ENCODE measurements at regions not wholly inside any gene's neighbourhood (a gene's known extent, or its start where the extent isn't known, plus 50 kb on each side); places are given as distances from the start of the nearest gene placed in this dataset.

- Histone ChIP-seq H3K4me3 (ENCODE audit: low read length) (no peak overlapping the region), H3K27ac (ENCODE audit: low read length) (no peak overlapping the region), H3K9me3 (ENCODE audit: control insufficient read depth, low read length) (no peaks in the 10 kb centered on the region), H3K27me3 (ENCODE audit: control insufficient read depth, insufficient read depth) (no peaks in the 10 kb centered on the region), H3K4me1 (ENCODE audit: control insufficient read depth, insufficient read depth, low read length) (no peaks in the 10 kb centered on the region)
- 54% methylated on average over 3 of the region's 3 CpGs for WGBS
- intact Hi-C loops (cut with DNase I), result no loop called here
- DNase-seq (no peak), ATAC-seq (peak; percentile 46 to 64)
These were observed 757.1 kb upstream of the CDH7 start for GRCh38 chr18:64993695-64994094.

- peak; percentile 78 to 87 for ATAC-seq
- 60% methylated on average over 1 of the region's 1 CpG for whole genome bisulfite sequencing
These were observed 758.2 kb upstream of the CDH7 start for GRCh38 chr18:64992654-64993053.

GRCh38 chr18:64991102-64991501, 759.7 kb upstream of the CDH7 start:
- intact Hi-C loops (cut with DNase I), result no loop called here
- peak overlapping the region; percentile 37 for H3K27ac ChIP-seq (ENCODE audit: low read length)
- ATAC-seq, result peak in 1 of 2 donors; percentile 53

More at GRCh38 chr18:64992654-64993053, 758.2 kb upstream of the CDH7 start:
- intact Hi-C loops (cut with DNase I), result no loop called here
- Histone ChIP-seq H3K27me3 (ENCODE audit: control insufficient read depth, insufficient read depth) (no peaks in the 10 kb centered on the region), H3K9me3 (ENCODE audit: control insufficient read depth, low read length) (no peaks in the 10 kb centered on the region), H3K4me3 (ENCODE audit: low read length) (no peak overlapping the region), H3K27ac (ENCODE audit: low read length) (no peak overlapping the region), H3K4me1 (ENCODE audit: control insufficient read depth, insufficient read depth, low read length) (no peaks in the 10 kb centered on the region)
- DNase-seq, result no peak

GRCh38 chr18:64986906-64987495, 763.8 kb upstream of the CDH7 start:
- WGBS, result 53% methylated on average over 3 of the region's 3 CpGs
- H3K27ac ChIP-seq (ENCODE audit: low read length), result no peak overlapping the region
- peak in 1 of 3 donors; percentile 13 for DNase-seq

More at GRCh38 chr18:64991102-64991501, 759.7 kb upstream of the CDH7 start:
- WGBS, result 88% methylated on average over 5 of the region's 5 CpGs
- Histone ChIP-seq H3K9me3 (ENCODE audit: control insufficient read depth, low read length) (no peaks in the 10 kb centered on the region), H3K4me3 (ENCODE audit: low read length) (peak overlapping the region; percentile 46), H3K4me1 (ENCODE audit: control insufficient read depth, insufficient read depth, low read length) (no peaks in the 10 kb centered on the region), H3K27me3 (ENCODE audit: control insufficient read depth, insufficient read depth) (no peaks in the 10 kb centered on the region)
- no peak for DNase-seq

GRCh38 chr18:64983497-64984238, 767.1 kb upstream of the CDH7 start:
- H3K4me3 ChIP-seq (ENCODE audit: low read length), result no peak overlapping the region
- DNase-seq (peak in 1 of 3 donors; percentile 28), ATAC-seq (peak in 1 of 2 donors; percentile 40)
- intact Hi-C loops (cut with DNase I), result no loop called here
- WGBS, result 90% methylated on average over 14 of the region's 14 CpGs
- peaks cover 1% of the 10 kb centered on the region for H3K4me1 ChIP-seq (ENCODE audit: control insufficient read depth, insufficient read depth, low read length)
- no peaks in the 10 kb centered on the region for H3K27me3 ChIP-seq (ENCODE audit: control insufficient read depth, insufficient read depth)
- H3K9me3 ChIP-seq (ENCODE audit: control insufficient read depth, low read length), result no peaks in the 10 kb centered on the region
- no peak overlapping the region for H3K27ac ChIP-seq (ENCODE audit: low read length)

More at GRCh38 chr18:64986906-64987495, 763.8 kb upstream of the CDH7 start:
- Histone ChIP-seq H3K4me3 (ENCODE audit: low read length) (no peak overlapping the region), H3K4me1 (ENCODE audit: control insufficient read depth, insufficient read depth, low read length) (peaks cover 1% of the 10 kb centered on the region), H3K9me3 (ENCODE audit: control insufficient read depth, low read length) (no peaks in the 10 kb centered on the region), H3K27me3 (ENCODE audit: control insufficient read depth, insufficient read depth) (no peaks in the 10 kb centered on the region)
- intact Hi-C loops (cut with DNase I), result no loop called here
- no peak for ATAC-seq

- intact Hi-C loops (cut with DNase I), result no loop called here
- Histone ChIP-seq H3K27me3 (ENCODE audit: control insufficient read depth, insufficient read depth) (no peaks in the 10 kb centered on the region), H3K9me3 (ENCODE audit: control insufficient read depth, low read length) (no peaks in the 10 kb centered on the region), H3K4me3 (ENCODE audit: low read length) (no peak overlapping the region), H3K4me1 (ENCODE audit: control insufficient read depth, insufficient read depth, low read length) (peaks cover 1% of the 10 kb centered on the region), H3K27ac (ENCODE audit: low read length) (peak overlapping the region; percentile 52)
- 14% methylated on average over 2 of the region's 2 CpGs for WGBS
- DNase-seq, result no peak
- peak in 1 of 2 donors; percentile 32 for ATAC-seq
These were observed 768.3 kb upstream of the CDH7 start for GRCh38 chr18:64982414-64983055.

- Histone ChIP-seq H3K4me1 (ENCODE audit: control insufficient read depth, insufficient read depth, low read length) (peaks cover 1% of the 10 kb centered on the region), H3K27me3 (ENCODE audit: control insufficient read depth, insufficient read depth) (no peaks in the 10 kb centered on the region), H3K27ac (ENCODE audit: low read length) (no peak overlapping the region), H3K4me3 (ENCODE audit: low read length) (no peak overlapping the region), H3K9me3 (ENCODE audit: control insufficient read depth, low read length) (no peaks in the 10 kb centered on the region)
- 75% methylated on average over 2 of the region's 2 CpGs for WGBS
- intact Hi-C loops (cut with DNase I), result no loop called here
- no peak for DNase-seq
- peak; percentile 28 to 54 for ATAC-seq
These were observed 768.9 kb upstream of the CDH7 start for GRCh38 chr18:64981915-64982314.

GRCh38 chr18:64979791-64980190, 771.0 kb upstream of the CDH7 start:
- ATAC-seq, result no peak
- intact Hi-C loops (cut with DNase I), result no loop called here
- no peak for DNase-seq
- Histone ChIP-seq H3K27ac (ENCODE audit: low read length) (no peak overlapping the region), H3K4me1 (ENCODE audit: control insufficient read depth, insufficient read depth, low read length) (peaks cover 1% of the 10 kb centered on the region), H3K4me3 (ENCODE audit: low read length) (no peak overlapping the region), H3K9me3 (ENCODE audit: control insufficient read depth, low read length) (no peaks in the 10 kb centered on the region), H3K27me3 (ENCODE audit: control insufficient read depth, insufficient read depth) (no peaks in the 10 kb centered on the region)
- 84% methylated on average over 2 of the region's 2 CpGs for WGBS

GRCh38 chr18:64974391-64975125, 776.3 kb upstream of the CDH7 start:
- DNase-seq (no peak), ATAC-seq (peak in 1 of 2 donors; percentile 33)
- Histone ChIP-seq H3K27me3 (ENCODE audit: control insufficient read depth, insufficient read depth) (no peaks in the 10 kb centered on the region), H3K27ac (ENCODE audit: low read length) (no peak overlapping the region), H3K9me3 (ENCODE audit: control insufficient read depth, low read length) (no peaks in the 10 kb centered on the region), H3K4me3 (ENCODE audit: low read length) (no peak overlapping the region), H3K4me1 (ENCODE audit: control insufficient read depth, insufficient read depth, low read length) (no peaks in the 10 kb centered on the region)
- WGBS, result 80% methylated on average over 8 of the region's 8 CpGs
- intact Hi-C loops (cut with DNase I), result no loop called here

- intact Hi-C loops (cut with DNase I), result no loop called here
- 32% methylated on average over 2 of the region's 2 CpGs for WGBS
- no peaks in the 10 kb centered on the region for H3K27me3 ChIP-seq (ENCODE audit: control insufficient read depth, insufficient read depth)
- ATAC-seq (no peak), DNase-seq (no peak)
- H3K4me1 ChIP-seq (ENCODE audit: control insufficient read depth, insufficient read depth, low read length), result no peaks in the 10 kb centered on the region
- no peak overlapping the region for H3K4me3 ChIP-seq (ENCODE audit: low read length)
- peak overlapping the region; percentile 64 for H3K27ac ChIP-seq (ENCODE audit: low read length)
- H3K9me3 ChIP-seq (ENCODE audit: control insufficient read depth, low read length), result no peaks in the 10 kb centered on the region
These were observed 778.3 kb upstream of the CDH7 start for GRCh38 chr18:64972545-64972944.

- H3K27ac ChIP-seq (ENCODE audit: low read length), result no peak overlapping the region
- no peak overlapping the region for H3K4me3 ChIP-seq (ENCODE audit: low read length)
- intact Hi-C loops (cut with DNase I), result no loop called here
- peak; percentile 64 to 72 for ATAC-seq
- no peaks in the 10 kb centered on the region for H3K27me3 ChIP-seq (ENCODE audit: control insufficient read depth, insufficient read depth)
- DNase-seq, result peak in 2 of 3 donors; percentile 14 to 52
- H3K4me1 ChIP-seq (ENCODE audit: control insufficient read depth, insufficient read depth, low read length), result no peaks in the 10 kb centered on the region
- H3K9me3 ChIP-seq (ENCODE audit: control insufficient read depth, low read length), result no peaks in the 10 kb centered on the region
These were observed 784.1 kb upstream of the CDH7 start for GRCh38 chr18:64966667-64967066.

Measured in right cardiac atrium (tissue), 5 donors.